ENCODE measurements at regions not wholly inside any gene's neighbourhood (a gene's known extent, or its start where the extent isn't known, plus 50 kb on each side); places are given as distances from the start of the nearest gene placed in this dataset.

DNA sequence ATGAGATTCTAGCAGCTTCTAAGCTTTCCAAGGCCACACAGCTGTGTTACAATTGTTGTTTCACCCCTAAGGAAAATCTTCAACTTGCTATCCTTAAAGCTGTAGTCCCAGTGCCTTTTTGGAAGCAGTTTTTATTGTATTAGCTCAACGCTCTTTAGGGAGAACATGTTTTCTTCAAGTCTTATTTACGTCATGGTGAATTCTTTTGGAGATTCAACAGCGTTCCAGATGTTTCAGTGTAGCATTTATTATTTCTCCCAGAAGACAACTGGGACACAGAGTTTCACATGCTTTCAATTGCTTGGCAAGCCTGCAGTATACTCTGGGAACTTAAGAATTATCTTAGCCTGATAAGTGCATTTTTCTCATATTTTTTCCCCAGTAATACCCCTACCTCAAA, 888.3 kb downstream of the PLOD2 start:
- 22% methylated on average over 3 of the region's 3 CpGs for WGBS
- TF ChIP-seq POLR2AphosphoS5 (IDR thresholded peaks at IDR 0.05) = no peak
- TF ChIP-seq, protein P1, sequence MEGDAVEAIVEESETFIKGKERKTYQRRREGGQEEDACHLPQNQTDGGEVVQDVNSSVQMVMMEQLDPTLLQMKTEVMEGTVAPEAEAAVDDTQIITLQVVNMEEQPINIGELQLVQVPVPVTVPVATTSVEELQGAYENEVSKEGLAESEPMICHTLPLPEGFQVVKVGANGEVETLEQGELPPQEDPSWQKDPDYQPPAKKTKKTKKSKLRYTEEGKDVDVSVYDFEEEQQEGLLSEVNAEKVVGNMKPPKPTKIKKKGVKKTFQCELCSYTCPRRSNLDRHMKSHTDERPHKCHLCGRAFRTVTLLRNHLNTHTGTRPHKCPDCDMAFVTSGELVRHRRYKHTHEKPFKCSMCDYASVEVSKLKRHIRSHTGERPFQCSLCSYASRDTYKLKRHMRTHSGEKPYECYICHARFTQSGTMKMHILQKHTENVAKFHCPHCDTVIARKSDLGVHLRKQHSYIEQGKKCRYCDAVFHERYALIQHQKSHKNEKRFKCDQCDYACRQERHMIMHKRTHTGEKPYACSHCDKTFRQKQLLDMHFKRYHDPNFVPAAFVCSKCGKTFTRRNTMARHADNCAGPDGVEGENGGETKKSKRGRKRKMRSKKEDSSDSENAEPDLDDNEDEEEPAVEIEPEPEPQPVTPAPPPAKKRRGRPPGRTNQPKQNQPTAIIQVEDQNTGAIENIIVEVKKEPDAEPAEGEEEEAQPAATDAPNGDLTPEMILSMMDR (IDR thresholded peaks at IDR 0.05) = no peak
- no peak for TF ChIP-seq POLR2A (IDR thresholded peaks at IDR 0.05)
- H3K4me3 ChIP-seq = no peak overlapping the region
- H3K27ac ChIP-seq = no peak overlapping the region
- no peaks in the 10 kb centered on the region for H3K9me3 ChIP-seq
- no peaks in the 10 kb centered on the region for H3K4me1 ChIP-seq (replicated peaks)
- intact Hi-C loops (cut with DNase I) = no loop called here
- H3K36me3 ChIP-seq = no peaks in the 10 kb centered on the region
- no peaks in the 10 kb centered on the region for H3K27me3 ChIP-seq (replicated peaks; ENCODE audit: insufficient read depth)
- DNase-seq (ENCODE audit: low spot score) = no peak

DNA sequence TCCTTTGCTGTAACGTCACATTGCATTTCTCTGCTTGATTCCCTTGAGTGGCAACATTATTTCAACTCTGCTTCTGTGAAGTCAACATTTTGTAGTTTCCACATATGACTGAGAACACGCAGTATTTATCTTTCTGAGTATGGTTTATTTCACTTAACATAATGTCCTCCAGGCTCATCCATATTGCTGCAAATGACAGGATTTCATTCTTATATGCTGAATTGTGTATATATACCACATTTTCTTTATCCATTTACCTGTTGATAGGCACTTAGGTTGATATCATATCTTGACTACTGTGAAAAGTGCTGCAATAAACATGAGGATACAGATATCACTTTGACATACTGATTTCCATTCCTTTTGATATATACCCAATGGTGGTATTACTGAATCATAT, 878.5 kb downstream of the PLOD2 start:
- Histone ChIP-seq H3K36me3 (no peaks in the 10 kb centered on the region), H3K27me3 (replicated peaks; ENCODE audit: insufficient read depth) (no peaks in the 10 kb centered on the region), H3K4me1 (replicated peaks) (no peaks in the 10 kb centered on the region), H3K9me3 (no peaks in the 10 kb centered on the region), H3K27ac (no peak overlapping the region), H3K4me3 (no peak overlapping the region)
- WGBS = 92% methylated on average over 2 of the region's 2 CpGs
- no peak for DNase-seq (ENCODE audit: low spot score)
- TF ChIP-seq POLR2AphosphoS5 (IDR thresholded peaks at IDR 0.05) (no peak), POLR2A (IDR thresholded peaks at IDR 0.05) (no peak)
- TF ChIP-seq, protein P1 (IDR thresholded peaks at IDR 0.05) = no peak
- intact Hi-C loops (cut with DNase I) = no loop called here

DNA sequence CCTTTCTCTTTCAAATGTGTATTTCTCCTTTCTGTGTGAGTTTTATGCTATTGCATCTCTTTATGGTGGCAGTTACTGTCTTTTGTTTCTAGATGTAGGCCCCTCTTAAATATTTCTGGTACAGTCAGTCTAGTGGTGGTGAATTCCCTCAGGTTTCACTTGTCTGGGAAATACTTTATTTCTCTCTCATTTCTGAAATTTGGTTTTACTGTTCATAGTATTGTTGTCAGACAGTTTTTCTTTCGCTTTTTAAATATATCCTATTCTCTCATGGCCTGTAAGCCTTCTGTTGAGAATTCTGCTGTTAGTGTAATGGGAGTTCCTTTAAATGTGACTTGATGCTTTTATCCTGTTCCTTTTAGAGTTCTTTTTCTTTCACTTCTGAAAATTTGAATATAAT, 874.0 kb downstream of the PLOD2 start:
- TF ChIP-seq POLR2AphosphoS5 (IDR thresholded peaks at IDR 0.05) = no peak
- no peak for TF ChIP-seq POLR2A (IDR thresholded peaks at IDR 0.05)
- TF ChIP-seq, protein P1 (IDR thresholded peaks at IDR 0.05) = no peak
- 84% methylated on average over 1 of the region's 1 CpG for WGBS
- H3K9me3 ChIP-seq = no peaks in the 10 kb centered on the region

DNA sequence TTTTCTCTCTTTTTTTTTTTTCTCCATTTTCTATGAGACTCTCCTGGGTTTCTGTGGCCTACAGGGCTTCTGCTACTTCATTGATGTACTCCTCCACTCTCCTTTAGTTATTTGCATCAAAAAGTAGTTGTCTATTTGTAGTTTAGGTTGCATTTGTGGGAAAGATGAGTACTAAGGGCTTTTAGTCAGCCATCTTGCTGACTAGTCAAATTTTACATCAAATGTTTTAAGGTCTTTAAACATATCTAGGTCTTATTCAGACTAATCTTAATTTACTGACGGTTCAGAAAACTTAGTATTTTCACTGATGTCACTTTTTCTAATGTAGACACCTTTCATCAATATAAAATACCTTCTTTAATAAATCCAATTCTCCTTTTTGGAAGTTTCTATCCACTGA, 871.0 kb downstream of the PLOD2 start:
- no peak overlapping the region for H3K27ac ChIP-seq
- no peak for DNase-seq (ENCODE audit: low spot score)
- H3K4me3 ChIP-seq = no peak overlapping the region
- H3K4me1 ChIP-seq (replicated peaks) = no peaks in the 10 kb centered on the region
- H3K36me3 ChIP-seq = no peaks in the 10 kb centered on the region
- no peak for TF ChIP-seq POLR2A (IDR thresholded peaks at IDR 0.05)
- TF ChIP-seq, protein P1 (IDR thresholded peaks at IDR 0.05) = no peak
- TF ChIP-seq POLR2AphosphoS5 (IDR thresholded peaks at IDR 0.05) = no peak
- H3K27me3 ChIP-seq (replicated peaks; ENCODE audit: insufficient read depth) = no peaks in the 10 kb centered on the region
- no peaks in the 10 kb centered on the region for H3K9me3 ChIP-seq
- intact Hi-C loops (cut with DNase I) = no loop called here
- WGBS = 95% methylated on average over 1 of the region's 1 CpG

More for the DNA sequence above, 874.0 kb downstream of the PLOD2 start:
- DNase-seq (ENCODE audit: low spot score) = no peak
- Histone ChIP-seq H3K27ac (no peak overlapping the region), H3K36me3 (no peaks in the 10 kb centered on the region), H3K4me1 (replicated peaks) (no peaks in the 10 kb centered on the region), H3K4me3 (no peak overlapping the region), H3K27me3 (replicated peaks; ENCODE audit: insufficient read depth) (no peaks in the 10 kb centered on the region)
- intact Hi-C loops (cut with DNase I) = no loop called here

DNA sequence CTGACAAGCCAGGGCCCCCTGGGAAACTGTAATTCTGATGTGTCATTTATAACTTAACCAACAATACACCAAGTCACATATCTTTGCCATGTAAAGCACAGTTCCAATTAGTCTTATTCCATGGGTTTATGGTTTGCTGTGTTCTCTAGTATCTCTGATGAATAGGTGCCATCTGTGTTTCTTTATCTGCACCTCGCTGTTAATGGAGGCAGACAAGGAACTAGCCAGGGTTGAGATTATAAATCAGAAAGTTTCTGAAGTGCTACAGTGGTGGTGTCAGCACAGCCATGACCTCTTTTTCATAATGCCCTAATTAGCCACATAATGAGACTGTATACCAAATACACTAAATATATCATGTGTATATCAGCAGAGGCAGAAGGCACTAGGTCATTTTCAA, 866.4 kb downstream of the PLOD2 start:
- WGBS = 54% methylated on average over 1 of the region's 1 CpG
- Histone ChIP-seq H3K4me3 (no peak overlapping the region), H3K27me3 (replicated peaks; ENCODE audit: insufficient read depth) (no peaks in the 10 kb centered on the region), H3K36me3 (no peaks in the 10 kb centered on the region), H3K4me1 (replicated peaks) (no peaks in the 10 kb centered on the region), H3K27ac (no peak overlapping the region), H3K9me3 (no peaks in the 10 kb centered on the region)
- intact Hi-C loops (cut with DNase I) = no loop called here
- TF ChIP-seq, protein P1 (IDR thresholded peaks at IDR 0.05) = no peak
- TF ChIP-seq POLR2A (IDR thresholded peaks at IDR 0.05) (no peak), POLR2AphosphoS5 (IDR thresholded peaks at IDR 0.05) (no peak)
- no peak for DNase-seq (ENCODE audit: low spot score)
